ENCODE measurements at regions not wholly inside any gene's neighbourhood (a gene's known extent, or its start where the extent isn't known, plus 50 kb on each side); places are given as distances from the start of the nearest gene placed in this dataset.

- TF ChIP-seq POLR2A (IDR thresholded peaks at IDR 0.05; ENCODE audit: control extremely low read depth in 1 of 2, low read depth in 2 of 2, low read length in 2 of 2) (no peak), POLR2AphosphoS5 (IDR thresholded peaks at IDR 0.05; ENCODE audit: low read depth, low read length) (no peak), EP300 (IDR thresholded peaks at IDR 0.05; ENCODE audit: borderline replicate concordance in 1 of 2, low read depth in 2 of 2, low read length in 2 of 2) (no peak), RAD21 (IDR thresholded peaks at IDR 0.05 in 1 of 2, conservative IDR thresholded peaks at IDR 0.05 in 1 of 2; ENCODE audit: low read depth in 2 of 2, low read length in 2 of 2) (no peak), CTCF (IDR thresholded peaks at IDR 0.05; ENCODE audit: control extremely low read depth in 1 of 3, insufficient read depth in 1 of 3, low read depth in 1 of 3, low read length in 3 of 3) (no peak), SRF (IDR thresholded peaks at IDR 0.05; ENCODE audit: low read depth, low read length) (no peak), ZNF274 (IDR thresholded peaks at IDR 0.05; ENCODE audit: borderline replicate concordance, extremely low read depth, low read length) (no peak), NRF1 (IDR thresholded peaks at IDR 0.05; ENCODE audit: low read depth, low read length) (no peak), GABPA (IDR thresholded peaks at IDR 0.05; ENCODE audit: borderline replicate concordance, insufficient read depth, low read length) (no peak), HDAC6 (IDR thresholded peaks at IDR 0.05; ENCODE audit: low read depth, low read length) (no peak), NANOG (IDR thresholded peaks at IDR 0.05; ENCODE audit: insufficient read depth, low read depth, low read length, poor library complexity, severe bottlenecking) (no peak)
These were observed 77.2 kb downstream of the PRSS23 start for GRCh38 chr11:86877503-86877902.
